Naive B cell (primary cell): ENCODE measurements at regions not wholly inside any gene's neighbourhood (a gene's known extent, or its start where the extent isn't known, plus 50 kb on each side); places are given as distances from the start of the nearest gene placed in this dataset.

Experiments
- ATAC-seq, 2 donors: fragments of 150-1000 bp; cut with Tn5 transposase; 2 replicates each; pipeline ENCODE4 v1.10.0; 2021; ENCODE audit warnings: low read depth in 2 of 2, mild to moderate bottlenecking in 2 of 2, moderate library complexity in 2 of 2
- DNase-seq: peaks from one replicate; pipeline ENCODE4 v3.0.0; 2022
- H3K27ac Mint-ChIP-seq, 6 donors: one replicate each; pipeline ENCODE4 v1.8.0; 2020 to 2022; ENCODE audit warnings: mild to moderate bottlenecking in 6 of 6, mixed read lengths in 6 of 6, moderate library complexity in 5 of 6, inconsistent platforms in 2 of 6
- H3K27me3 Mint-ChIP-seq, 3 donors: one replicate each; pipeline ENCODE4 v1.8.0; 2021 to 2022; ENCODE audit warnings: mixed read lengths in 3 of 3, mild to moderate bottlenecking in 1 of 3
- H3K36me3 Mint-ChIP-seq, 2 donors: one replicate each; pipeline ENCODE4 v1.8.0; 2020 to 2022; ENCODE audit warnings: mixed read lengths in 2 of 2, inconsistent platforms in 1 of 2, mild to moderate bottlenecking in 1 of 2
- H3K4me1 Mint-ChIP-seq, 3 donors: one replicate each; pipeline ENCODE4 v1.8.0; 2020 to 2022; ENCODE audit warnings: mixed read lengths in 3 of 3, inconsistent platforms in 1 of 3, mild to moderate bottlenecking in 1 of 3, moderate library complexity in 1 of 3
- H3K4me3 Mint-ChIP-seq, 8 donors: one replicate each; pipeline ENCODE4 v1.8.0; 2020 to 2022; ENCODE audit warnings: mild to moderate bottlenecking in 8 of 8, mixed read lengths in 8 of 8, moderate library complexity in 8 of 8, inconsistent platforms in 2 of 8
- H3K9me3 Mint-ChIP-seq, 7 donors: one replicate each; pipeline ENCODE4 v1.8.0; 2020 to 2022; ENCODE audit warnings: mixed read lengths in 7 of 7, mild to moderate bottlenecking in 5 of 7, inconsistent platforms in 2 of 7, moderate library complexity in 1 of 7

- no peak overlapping the region for H3K27ac Mint-ChIP-seq
- ATAC-seq = no peak
- no peaks in the 10 kb centered on the region for H3K36me3 Mint-ChIP-seq
- H3K9me3 Mint-ChIP-seq = peaks cover 0 to 2% (median 0%) of the 10 kb centered on the region in 7 donors
- H3K4me3 Mint-ChIP-seq = no peak overlapping the region
- DNase-seq = no peak
- peaks cover 0 to 6% (median 0%) of the 10 kb centered on the region in 3 donors for H3K27me3 Mint-ChIP-seq
- no peaks in the 10 kb centered on the region for H3K4me1 Mint-ChIP-seq
Observed at GRCh38 chr6:169165561-169166300, 87.9 kb downstream of the THBS2 start.

- Mint-ChIP-seq H3K36me3 (no peaks in the 10 kb centered on the region), H3K4me1 (no peaks in the 10 kb centered on the region), H3K9me3 (peaks cover 0 to 2% (median 0%) of the 10 kb centered on the region in 7 donors), H3K27me3 (peaks cover 0 to 6% (median 0%) of the 10 kb centered on the region in 3 donors), H3K27ac (no peak overlapping the region), H3K4me3 (no peak overlapping the region)
- ATAC-seq (no peak), DNase-seq (no peak)
Observed at GRCh38 chr6:169164986-169165385, 88.7 kb downstream of the THBS2 start.

- H3K36me3 Mint-ChIP-seq = no peaks in the 10 kb centered on the region
- no peak for DNase-seq
- H3K9me3 Mint-ChIP-seq = peaks cover 0 to 2% (median 0%) of the 10 kb centered on the region in 7 donors
- ATAC-seq = no peak
- H3K27me3 Mint-ChIP-seq = peaks cover 0 to 6% (median 0%) of the 10 kb centered on the region in 3 donors
- no peaks in the 10 kb centered on the region for H3K4me1 Mint-ChIP-seq
- no peak overlapping the region for H3K27ac Mint-ChIP-seq
- H3K4me3 Mint-ChIP-seq = no peak overlapping the region
Observed at GRCh38 chr6:169164451-169164850, 89.2 kb downstream of the THBS2 start.

GRCh38 chr6:169163411-169163901 lies 90.2 kb downstream of the THBS2 start:
- no peaks in the 10 kb centered on the region for H3K36me3 Mint-ChIP-seq
- H3K4me3 Mint-ChIP-seq = peak overlapping the region in 1 of 8 donors; percentile 9
- no peaks in the 10 kb centered on the region for H3K4me1 Mint-ChIP-seq
- no peak overlapping the region for H3K27ac Mint-ChIP-seq
- peaks cover 0 to 2% (median 0%) of the 10 kb centered on the region in 7 donors for H3K9me3 Mint-ChIP-seq
- peaks cover 0 to 6% (median 0%) of the 10 kb centered on the region in 3 donors for H3K27me3 Mint-ChIP-seq
- no peak for ATAC-seq
- DNase-seq = no peak

- DNase-seq (no peak), ATAC-seq (no peak)
- Mint-ChIP-seq H3K4me1 (no peaks in the 10 kb centered on the region), H3K36me3 (no peaks in the 10 kb centered on the region), H3K9me3 (peaks cover 0 to 2% (median 0%) of the 10 kb centered on the region in 7 donors), H3K27me3 (peaks cover 0 to 6% (median 0%) of the 10 kb centered on the region in 3 donors), H3K4me3 (peak overlapping the region in 2 of 8 donors; percentile 9), H3K27ac (no peak overlapping the region)
Observed at GRCh38 chr6:169162752-169163407, 90.8 kb downstream of the THBS2 start.

GRCh38 chr6:169162249-169162648 lies 91.4 kb downstream of the THBS2 start:
- peaks cover 0 to 6% (median 0%) of the 10 kb centered on the region in 3 donors for H3K27me3 Mint-ChIP-seq
- peaks cover 0 to 2% (median 0%) of the 10 kb centered on the region in 7 donors for H3K9me3 Mint-ChIP-seq
- H3K36me3 Mint-ChIP-seq = no peaks in the 10 kb centered on the region
- H3K4me3 Mint-ChIP-seq = no peak overlapping the region
- no peak for DNase-seq
- H3K4me1 Mint-ChIP-seq = no peaks in the 10 kb centered on the region
- ATAC-seq = no peak
- no peak overlapping the region for H3K27ac Mint-ChIP-seq

- Mint-ChIP-seq H3K36me3 (no peaks in the 10 kb centered on the region), H3K27me3 (peaks cover 0 to 6% (median 0%) of the 10 kb centered on the region in 3 donors), H3K4me1 (no peaks in the 10 kb centered on the region), H3K27ac (no peak overlapping the region), H3K9me3 (peaks cover 0 to 2% (median 0%) of the 10 kb centered on the region in 7 donors), H3K4me3 (no peak overlapping the region)
- DNase-seq (no peak), ATAC-seq (no peak)
Observed at GRCh38 chr6:169161572-169162167, 92.0 kb downstream of the THBS2 start.

GRCh38 chr6:169160855-169161560 lies 92.6 kb downstream of the THBS2 start:
- no peaks in the 10 kb centered on the region for H3K36me3 Mint-ChIP-seq
- no peaks in the 10 kb centered on the region for H3K4me1 Mint-ChIP-seq
- H3K27ac Mint-ChIP-seq = no peak overlapping the region

GRCh38 chr6:169160091-169160854 lies 93.4 kb downstream of the THBS2 start:
- Mint-ChIP-seq H3K36me3 (no peaks in the 10 kb centered on the region), H3K27ac (no peak overlapping the region), H3K4me1 (no peaks in the 10 kb centered on the region), H3K4me3 (no peak overlapping the region), H3K27me3 (peaks cover 0 to 16% (median 0%) of the 10 kb centered on the region in 3 donors), H3K9me3 (peaks cover 0 to 8% (median 0%) of the 10 kb centered on the region in 7 donors)
- ATAC-seq (no peak), DNase-seq (no peak)

More at GRCh38 chr6:169160855-169161560, 92.6 kb downstream of the THBS2 start:
- Mint-ChIP-seq H3K27me3 (peaks cover 0 to 9% (median 0%) of the 10 kb centered on the region in 3 donors), H3K9me3 (peaks cover 0 to 2% (median 0%) of the 10 kb centered on the region in 7 donors), H3K4me3 (no peak overlapping the region)
- ATAC-seq (no peak), DNase-seq (no peak)

GRCh38 chr6:169159331-169159730 lies 94.3 kb downstream of the THBS2 start:
- Mint-ChIP-seq H3K27me3 (peaks cover 0 to 17% (median 0%) of the 10 kb centered on the region in 3 donors), H3K9me3 (peaks cover 0 to 11% (median 0%) of the 10 kb centered on the region in 7 donors), H3K36me3 (no peaks in the 10 kb centered on the region), H3K27ac (peak overlapping the region in 1 of 6 donors; percentile 10), H3K4me3 (no peak overlapping the region), H3K4me1 (no peaks in the 10 kb centered on the region)
- no peak for ATAC-seq
- DNase-seq = no peak

GRCh38 chr6:169158691-169159090 lies 95.0 kb downstream of the THBS2 start:
- no peak overlapping the region for H3K4me3 Mint-ChIP-seq
- peaks cover 0 to 17% (median 3%) of the 10 kb centered on the region in 3 donors for H3K27me3 Mint-ChIP-seq
- H3K4me1 Mint-ChIP-seq = no peaks in the 10 kb centered on the region
- no peak for ATAC-seq
- DNase-seq = no peak
- no peak overlapping the region for H3K27ac Mint-ChIP-seq
- H3K9me3 Mint-ChIP-seq = peaks cover 0 to 11% (median 4%) of the 10 kb centered on the region in 7 donors
- H3K36me3 Mint-ChIP-seq = no peaks in the 10 kb centered on the region

GRCh38 chr6:169158174-169158573 lies 95.5 kb downstream of the THBS2 start:
- no peak for ATAC-seq
- H3K36me3 Mint-ChIP-seq = no peaks in the 10 kb centered on the region
- DNase-seq = no peak
- H3K4me3 Mint-ChIP-seq = no peak overlapping the region
- H3K27ac Mint-ChIP-seq = no peak overlapping the region
- H3K27me3 Mint-ChIP-seq = peaks cover 0 to 16% (median 7%) of the 10 kb centered on the region in 3 donors
- no peaks in the 10 kb centered on the region for H3K4me1 Mint-ChIP-seq
- H3K9me3 Mint-ChIP-seq = peaks cover 0 to 16% (median 4%) of the 10 kb centered on the region in 7 donors
